Hepatic stellate cell (primary cell): ENCODE measurements at regions not wholly inside any gene's neighbourhood (a gene's known extent, or its start where the extent isn't known, plus 50 kb on each side); places are given as distances from the start of the nearest gene placed in this dataset.
"Not testable (repeated sequence)": the region's sequence is repeated elsewhere in the genome, so short reads cannot be mapped to it uniquely, and the experiment has no call there.

Experiments
- DNase-seq: peaks from one replicate; pipeline ENCODE4 v3.0.0; 2011; ENCODE audit warnings: low spot score

DNA sequence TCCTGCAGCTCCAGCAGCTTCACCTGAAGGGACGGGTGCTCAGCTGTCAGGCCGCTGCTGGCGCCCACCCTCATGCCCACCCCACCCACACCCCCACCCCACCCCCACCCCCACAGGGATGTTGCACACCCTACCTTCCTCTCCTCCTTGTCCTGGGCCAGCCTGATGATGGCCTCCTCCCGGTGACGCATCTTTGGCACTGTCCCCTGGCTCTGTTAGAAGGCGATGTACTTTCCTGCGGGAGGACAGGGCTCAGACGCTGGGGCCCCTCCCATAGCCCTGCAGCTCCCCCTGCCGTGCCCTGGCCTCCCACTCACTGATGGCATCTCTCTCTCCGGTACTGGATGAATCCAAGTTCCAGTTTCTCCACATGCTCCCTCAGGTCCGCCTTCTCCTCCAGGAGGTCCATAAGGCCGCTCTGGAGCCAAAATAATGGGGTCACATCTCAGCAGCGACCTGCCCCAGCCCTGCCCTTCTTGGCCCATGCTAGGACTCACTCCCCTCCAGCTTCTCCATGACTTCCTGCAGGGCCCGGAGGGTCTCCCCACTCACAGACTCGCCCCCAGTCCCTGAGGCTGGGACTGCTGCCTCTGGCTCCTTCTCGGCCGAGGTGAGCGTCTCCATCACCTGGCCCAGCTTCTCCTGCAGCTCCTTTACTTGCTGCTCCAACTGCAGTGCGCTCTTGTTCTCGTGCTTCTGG is 55.2 kb downstream of the GOLGA8B start:
- not testable (repeated sequence) for DNase-seq

DNA sequence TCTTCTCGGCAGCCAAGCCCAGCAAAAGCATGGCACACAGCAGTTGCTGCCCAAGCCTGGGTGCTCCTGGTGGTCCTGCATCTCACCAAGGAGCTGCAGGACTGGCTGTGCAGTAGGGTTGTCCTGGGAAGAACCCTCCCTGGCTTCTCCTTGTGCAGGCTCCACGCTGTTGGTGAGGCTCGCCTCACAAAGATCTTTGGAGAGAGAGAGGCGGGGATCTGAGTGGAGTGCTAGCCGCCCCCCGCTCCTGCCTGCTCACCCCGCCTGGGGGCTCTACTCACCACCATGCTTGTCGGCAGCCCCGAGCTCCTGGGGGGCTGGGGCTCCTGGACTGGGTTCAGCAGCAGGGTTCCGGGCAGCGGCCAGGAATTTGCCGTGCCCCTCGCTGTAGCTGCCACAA is 55.8 kb downstream of the GOLGA8B start:
- not testable (repeated sequence) for DNase-seq

DNA sequence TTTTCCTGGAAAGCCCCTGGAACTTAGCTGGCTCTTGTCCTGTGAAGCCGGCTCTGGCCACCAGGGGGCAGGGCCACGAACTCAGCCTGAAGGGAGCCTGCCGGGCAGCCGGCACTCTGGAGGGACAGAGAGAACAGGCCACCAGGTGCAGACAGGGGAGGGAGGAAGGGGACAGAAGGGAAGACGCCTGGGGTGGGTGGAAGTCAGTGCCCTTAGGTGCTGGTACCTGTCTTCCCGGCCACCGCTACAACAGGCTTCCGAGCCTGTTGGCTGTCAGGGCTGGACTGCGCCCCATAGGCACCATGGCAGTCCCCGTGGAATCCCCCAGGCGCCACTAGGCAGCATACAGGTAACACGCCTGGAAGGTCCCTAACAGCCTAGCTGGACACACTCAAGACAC is 59.6 kb downstream of the GOLGA8B start:
- not testable (repeated sequence) for DNase-seq

DNA sequence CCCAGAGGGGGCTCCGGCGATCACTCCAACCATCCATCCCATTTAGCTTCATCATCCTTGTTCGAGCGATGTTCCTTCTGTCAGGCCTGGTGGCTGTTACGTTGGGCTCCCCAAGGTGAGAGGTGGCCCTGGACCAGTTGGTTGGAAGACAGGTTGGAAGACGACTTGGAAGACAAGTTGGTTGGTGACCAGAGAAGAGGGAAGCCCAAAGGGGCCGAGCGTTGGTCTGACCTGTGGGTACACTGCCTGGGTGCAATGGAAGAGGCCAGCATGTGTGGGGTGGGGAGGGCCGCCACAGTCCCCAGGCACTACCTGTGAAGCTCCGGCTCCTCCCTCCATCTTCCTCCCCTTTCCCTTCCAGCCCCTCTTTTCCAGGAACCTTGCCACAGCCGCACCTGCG is 60.9 kb downstream of the GOLGA8B start:
- not testable (repeated sequence) for DNase-seq

DNA sequence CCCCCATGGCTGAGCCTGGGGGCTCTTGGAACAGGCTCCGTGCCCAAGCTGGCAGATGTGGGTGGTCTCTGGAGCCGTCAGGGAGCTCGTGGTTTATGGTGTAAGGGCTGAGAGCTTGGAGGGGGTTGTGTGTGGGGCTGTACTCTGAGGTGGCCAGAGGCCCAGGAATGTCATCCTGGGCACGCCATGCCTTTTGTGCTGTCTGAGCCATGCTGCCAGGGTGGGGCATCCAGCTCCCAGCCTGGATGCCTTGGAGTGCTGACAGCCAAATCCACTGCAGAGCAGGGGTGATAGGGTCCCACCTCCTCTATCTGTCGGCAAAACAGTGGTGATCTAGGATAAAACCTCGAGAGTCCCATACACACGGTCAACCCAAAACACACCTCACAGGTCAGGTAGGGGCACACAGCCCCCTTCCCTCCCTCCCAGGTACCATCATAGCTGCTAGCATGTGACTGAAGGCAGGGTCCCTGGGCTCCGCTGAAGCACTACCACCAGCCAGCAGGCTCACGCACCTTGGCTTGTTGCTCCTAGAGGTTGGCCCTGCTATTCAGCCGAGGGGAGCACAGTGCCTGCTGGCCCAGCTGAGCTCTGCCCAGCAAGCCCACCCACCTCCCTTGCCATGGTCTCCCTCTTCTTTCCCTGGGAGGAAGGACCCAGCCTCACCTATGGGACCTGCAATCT is 61.5 kb downstream of the GOLGA8B start:
- DNase-seq, result not testable (repeated sequence)

DNA sequence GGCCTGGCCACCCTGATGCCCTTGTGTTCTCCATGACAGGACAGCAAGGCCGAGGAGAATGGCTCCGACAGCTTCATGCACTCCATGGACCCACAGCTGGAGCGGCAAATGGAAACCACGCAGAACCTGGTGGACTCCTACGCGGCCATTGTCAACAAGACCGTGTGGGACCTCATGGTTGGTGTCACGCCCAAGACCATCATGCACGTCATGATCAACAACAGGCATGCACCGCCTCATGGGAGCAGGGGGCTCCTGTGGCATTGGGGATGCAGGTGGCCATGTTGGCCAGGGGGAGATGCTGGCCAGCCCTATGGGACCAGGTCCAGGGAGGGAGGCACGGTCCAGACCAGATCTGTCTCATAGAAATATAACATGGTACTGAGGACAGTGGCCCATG is 62.9 kb downstream of the GOLGA8B start:
- no peak for DNase-seq

DNA sequence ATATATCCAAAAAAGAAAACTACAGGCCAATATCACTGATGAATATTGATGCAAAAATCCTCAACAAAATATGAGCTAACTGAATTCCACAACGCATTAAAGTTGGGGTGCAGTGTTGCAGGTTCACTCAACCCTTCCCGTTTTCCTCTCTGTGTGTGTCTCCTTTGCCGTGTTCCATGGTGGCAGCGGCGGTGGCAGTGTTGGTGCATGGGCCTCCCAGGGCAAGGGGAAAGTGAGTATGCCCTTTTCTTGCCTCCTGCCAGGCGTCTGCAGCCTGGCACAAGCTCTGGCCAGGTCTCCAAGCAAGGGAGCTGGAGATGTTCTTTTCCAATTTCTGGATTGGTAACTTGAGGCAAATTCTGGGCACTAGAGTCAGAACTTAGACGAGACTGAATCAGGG is 63.4 kb downstream of the GOLGA8B start:
- not testable (repeated sequence) for DNase-seq

DNA sequence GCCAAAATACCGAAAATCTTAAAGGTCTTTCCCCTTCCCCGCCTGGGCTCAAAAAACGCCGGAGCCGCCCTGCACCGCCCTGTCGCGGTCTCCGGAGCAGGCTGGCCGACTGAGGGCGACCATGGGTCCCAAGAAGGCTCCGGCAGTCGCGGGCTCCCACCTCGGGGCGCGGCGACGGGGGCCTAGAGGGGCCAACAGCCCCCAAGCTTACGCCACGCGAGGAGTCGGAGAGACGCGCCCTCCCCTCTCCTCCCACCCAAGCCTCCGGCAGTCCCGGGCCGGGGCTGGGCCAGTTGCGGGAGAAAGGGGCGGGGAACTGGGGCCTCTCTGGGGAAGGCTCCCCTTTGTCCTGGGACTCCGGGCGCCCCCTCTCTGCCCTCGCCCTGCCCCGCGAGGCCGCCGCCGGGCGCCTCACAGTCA is 69.2 kb downstream of the GOLGA8B start:
- DNase-seq, result peak; percentile 12

DNA sequence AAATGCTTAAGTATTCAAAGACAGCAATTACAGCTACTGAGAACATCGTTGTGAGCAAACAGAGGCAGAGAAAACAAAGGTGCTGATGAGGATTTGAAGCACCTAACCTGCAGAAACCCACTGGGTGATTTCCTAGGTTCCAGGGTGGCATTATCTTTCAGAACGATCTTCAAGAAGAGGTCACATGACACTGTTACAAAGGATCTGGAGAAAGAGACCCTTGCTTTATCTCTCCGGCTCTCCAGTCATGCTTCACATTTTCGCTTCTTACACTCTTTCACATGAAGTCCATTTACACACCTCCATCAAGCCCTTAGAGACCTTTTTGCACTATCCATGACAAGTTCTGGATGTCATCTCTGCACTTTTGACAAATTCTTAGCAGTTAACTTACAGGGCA is 70.8 kb downstream of the GOLGA8B start:
- no peak for DNase-seq

DNA sequence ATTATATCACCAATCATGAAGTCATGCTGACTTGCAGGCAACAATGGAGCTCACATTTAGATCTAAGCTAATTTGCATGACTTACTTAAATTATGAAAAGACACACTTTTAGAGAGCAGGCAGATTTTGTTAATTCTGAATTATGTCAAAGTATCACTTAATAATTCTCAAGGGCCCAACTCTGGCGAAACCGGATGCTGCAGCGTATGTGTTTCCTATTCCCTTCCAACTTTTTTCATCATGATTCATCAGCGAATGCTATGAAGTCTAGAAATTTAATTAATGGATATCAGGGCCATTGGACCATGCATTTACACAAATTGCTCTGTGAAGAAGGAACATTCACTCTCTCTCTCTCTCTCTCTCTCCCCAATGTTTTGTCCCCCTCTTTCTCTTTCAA is 63.5 kb upstream of the GOLGA8A start:
- DNase-seq, result no peak

DNA sequence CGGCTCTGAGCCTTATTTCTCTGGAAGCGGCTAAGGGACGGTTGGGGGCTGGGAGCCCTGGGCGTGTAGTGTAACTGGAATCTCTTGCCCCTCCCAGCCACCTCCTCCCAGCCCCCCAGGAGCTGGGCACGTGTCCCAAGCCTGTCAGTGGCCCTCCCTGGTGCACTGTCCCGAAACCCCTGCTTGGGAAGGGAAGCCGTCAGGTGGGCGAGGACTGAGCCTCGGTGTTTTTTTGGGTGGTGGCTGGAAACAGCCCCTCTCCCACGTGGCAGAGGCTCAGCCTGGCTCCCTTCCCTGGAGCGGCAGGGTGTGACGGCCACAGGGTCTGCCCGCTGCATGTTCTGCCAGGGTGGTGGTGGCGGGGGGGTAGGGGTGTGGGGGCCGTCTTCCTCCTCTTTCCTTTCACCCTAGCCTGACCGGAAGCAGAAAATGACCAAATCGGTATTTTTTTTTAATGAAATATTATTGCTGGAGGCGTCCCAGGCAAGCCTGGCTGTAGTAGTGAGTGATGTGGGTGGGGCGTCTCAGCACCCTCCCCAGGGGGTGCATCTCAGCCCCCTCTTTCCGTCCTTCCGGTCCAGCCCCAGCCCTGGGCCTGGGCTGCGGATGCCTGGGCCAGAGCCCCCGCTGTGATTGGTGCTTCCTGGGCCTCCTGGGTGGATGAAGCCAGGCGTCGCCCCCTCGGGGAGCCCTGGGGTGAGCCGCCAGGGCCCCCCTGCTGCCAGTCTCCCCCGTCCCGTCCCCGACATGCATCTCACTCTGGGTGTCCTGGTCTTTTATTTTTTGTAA is 58.8 kb upstream of the GOLGA8A start:
- DNase-seq, result no peak

DNA sequence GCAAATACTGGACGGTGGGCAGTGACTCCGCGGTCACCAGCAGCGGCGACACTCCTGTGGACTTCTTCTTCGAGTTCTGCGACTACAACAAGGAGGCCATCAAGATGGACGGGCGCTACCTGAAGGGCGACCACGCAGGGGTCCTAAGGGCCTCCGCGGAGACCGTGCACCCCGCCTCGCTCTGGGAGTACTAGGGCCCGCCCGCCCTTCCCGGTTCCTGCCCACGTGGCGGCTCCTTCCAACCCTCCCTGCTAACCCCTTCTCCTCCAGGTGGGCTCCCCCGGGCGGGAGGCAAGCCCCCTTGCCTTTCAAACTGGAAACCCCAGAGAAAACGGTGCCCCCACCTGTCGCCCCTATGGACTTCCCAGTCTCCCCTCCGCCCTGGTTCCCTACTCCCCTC is 58.1 kb upstream of the GOLGA8A start:
- not testable (repeated sequence) for DNase-seq

DNA sequence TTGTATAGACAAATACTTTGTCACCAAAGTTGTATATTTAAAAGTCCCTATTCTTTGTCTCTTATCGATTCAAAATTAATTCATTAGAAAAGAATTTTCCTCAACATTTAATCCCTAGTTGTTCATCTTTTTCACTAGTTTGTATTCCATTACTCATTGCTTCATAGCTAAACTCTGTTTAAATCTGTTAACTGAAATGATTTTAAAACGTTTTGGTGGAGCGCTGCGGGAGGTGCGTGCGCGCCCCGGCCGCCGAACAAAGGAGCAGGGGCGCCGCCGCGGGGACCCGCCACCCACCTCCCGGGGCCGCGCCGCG is 56.4 kb upstream of the GOLGA8A start:
- DNase-seq, result no peak

DNA sequence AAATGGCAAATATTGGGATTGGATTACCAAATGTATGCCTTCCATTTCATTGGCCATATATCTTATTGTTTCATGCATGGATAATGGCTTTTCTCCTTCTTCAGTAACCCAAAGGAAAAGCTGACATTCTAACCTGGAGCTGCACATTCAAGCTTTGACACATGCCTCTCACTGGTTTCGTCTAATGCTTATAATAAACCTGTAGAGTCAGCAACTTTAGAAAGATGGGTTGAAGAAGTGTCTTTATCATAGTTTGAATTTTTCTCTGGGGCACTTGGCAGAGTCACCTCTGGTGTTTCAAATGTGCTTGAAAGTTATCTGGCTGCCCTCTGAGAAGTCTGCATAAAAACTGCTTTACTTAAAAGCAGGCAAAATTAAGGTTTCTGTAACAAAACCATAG is 55.4 kb upstream of the GOLGA8A start:
- DNase-seq, result no peak

DNA sequence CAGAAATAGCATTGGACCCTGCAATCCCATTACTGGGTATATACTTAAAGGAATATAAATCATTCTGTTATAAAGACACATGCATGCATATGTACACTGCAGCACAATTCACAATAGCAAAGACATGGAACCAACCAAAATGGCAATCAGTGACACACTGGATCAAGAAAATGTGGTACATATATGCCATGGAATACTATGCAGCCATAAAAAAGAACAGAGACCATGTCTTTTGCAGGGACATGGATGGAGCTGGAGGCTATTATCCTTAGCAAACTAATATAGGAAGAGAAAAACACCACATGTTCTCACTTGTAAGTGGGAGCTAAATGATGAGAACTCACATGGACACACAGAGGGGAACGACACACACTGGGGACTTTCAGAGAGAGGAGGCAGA is 53.9 kb upstream of the GOLGA8A start:
- not testable (repeated sequence) for DNase-seq

DNA sequence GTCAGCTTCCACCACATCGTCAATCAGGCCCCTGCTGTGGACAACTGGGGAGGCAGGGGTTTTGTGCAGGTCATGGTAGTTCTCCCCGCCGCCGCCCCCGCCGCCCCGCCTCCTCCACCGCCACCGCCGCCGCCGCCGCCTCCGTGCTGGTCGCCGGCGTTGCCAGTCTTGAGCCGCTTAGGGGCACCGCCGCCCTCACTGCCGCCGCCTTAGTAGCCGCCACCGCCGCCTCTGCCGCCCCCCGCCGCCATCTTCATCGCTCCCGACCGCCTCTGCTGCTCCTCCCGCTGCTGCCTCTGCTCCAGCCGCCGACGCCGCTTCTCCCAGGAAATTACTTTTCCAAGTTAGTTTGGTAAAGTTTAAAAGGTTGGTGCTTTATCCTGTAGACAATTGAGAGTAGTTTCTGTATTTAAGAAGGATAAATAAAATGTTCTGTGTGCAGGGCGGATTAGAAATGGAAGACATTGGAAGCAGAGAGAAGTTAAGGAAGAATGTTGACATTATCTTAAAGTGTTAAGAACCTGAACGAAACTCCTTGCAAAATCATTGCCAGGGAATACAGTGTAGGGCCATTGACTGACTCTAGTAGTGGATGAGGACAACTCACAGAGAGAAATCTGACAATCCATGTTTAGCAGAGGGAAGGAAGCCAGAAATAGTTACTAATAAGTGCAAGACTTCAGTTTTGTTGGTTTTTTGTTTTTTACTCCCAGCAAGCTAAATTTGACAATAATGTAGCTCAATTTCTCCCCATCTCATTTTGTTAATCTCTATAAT is 53.0 kb upstream of the GOLGA8A start:
- no peak for DNase-seq

DNA sequence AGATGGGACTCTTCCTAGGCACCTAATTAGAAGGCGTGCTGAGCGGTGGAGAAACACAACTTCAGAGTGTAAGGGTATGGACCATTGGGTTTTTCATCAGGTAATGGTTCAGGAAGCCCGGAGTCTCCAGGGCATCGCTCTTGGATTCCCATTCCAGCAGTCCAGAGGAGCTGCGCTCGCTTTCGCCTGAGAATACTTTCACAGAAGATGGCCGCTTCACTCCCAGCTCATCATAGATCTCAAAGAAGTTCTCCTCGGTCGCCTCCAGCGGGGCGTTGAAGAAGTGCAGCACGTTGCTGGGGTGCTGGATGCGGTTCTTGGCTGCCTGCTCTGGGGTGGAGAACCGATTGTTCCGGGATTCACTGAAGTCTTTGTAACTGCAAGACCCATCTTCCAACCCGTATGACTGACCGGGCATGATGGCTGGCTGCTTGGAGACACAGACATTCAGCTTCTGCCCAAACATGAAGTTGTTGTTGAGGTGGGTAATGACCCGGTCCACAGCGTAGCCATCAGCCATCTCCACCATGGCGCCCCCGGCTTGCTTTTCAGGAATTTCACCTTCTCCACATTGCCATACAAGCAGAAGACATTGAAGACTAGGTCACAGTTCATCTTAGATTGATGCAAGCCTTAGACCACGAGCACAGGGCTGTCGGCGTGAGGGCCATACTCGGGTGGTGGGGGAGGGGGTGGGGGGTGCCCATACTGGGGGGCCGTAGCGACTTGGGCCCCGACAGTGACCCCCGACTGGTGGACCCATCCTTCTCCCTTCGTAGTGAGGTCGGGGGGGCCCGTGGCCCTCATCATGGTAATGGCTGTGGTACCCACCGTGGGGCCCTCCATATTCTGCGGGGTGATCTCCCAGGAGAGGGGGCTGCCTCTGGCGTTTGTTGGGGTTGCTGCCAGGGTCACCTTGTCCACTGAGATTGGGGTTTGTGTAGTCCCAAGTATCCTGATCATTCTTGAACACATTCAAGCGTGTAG is 51.7 kb upstream of the GOLGA8A start:
- DNase-seq, result not testable (repeated sequence)
